GM23248 (cell line): ENCODE measurements at regions not wholly inside any gene's neighbourhood (a gene's known extent, or its start where the extent isn't known, plus 50 kb on each side); places are given as distances from the start of the nearest gene placed in this dataset.

Source experiments
- DNase-seq: peaks from one replicate; pipeline ENCODE4 v3.0.0-alpha.2; 2015
- H2AFZ ChIP-seq: fragments of 200-600 bp; sonication (generic); 2 replicates; pipeline ENCODE4 v1.6.1; 2016; ENCODE audit warnings: antibody characterized with exemption
- H3F3A ChIP-seq: fragments of 200-600 bp; sonication (generic); 2 replicates; pipeline ENCODE4 v1.6.1; 2016; ENCODE audit warnings: mild to moderate bottlenecking, antibody characterized with exemption, mixed run types; ENCODE audit not compliant: insufficient read depth
- H3K27ac ChIP-seq: fragments of 200-600 bp; sonication (generic); 2 replicates; pipeline ENCODE4 v1.5.1; 2016; ENCODE audit warnings: mild to moderate bottlenecking
- H3K27me3 ChIP-seq: fragments of 200-600 bp; sonication (generic); replicated peaks from 2 replicates; pipeline ENCODE4 v1.6.1; 2016; ENCODE audit warnings: mild to moderate bottlenecking; ENCODE audit not compliant: insufficient read depth
- H3K36me3 ChIP-seq: fragments of 200-600 bp; sonication (generic); 2 replicates; pipeline ENCODE4 v1.6.1; 2016; ENCODE audit warnings: low read depth, mild to moderate bottlenecking
- H3K4me1 ChIP-seq: fragments of 200-600 bp; sonication (generic); 2 replicates; pipeline ENCODE4 v1.6.1; 2016; ENCODE audit warnings: mild to moderate bottlenecking; ENCODE audit not compliant: insufficient read depth
- H3K4me2 ChIP-seq: fragments of 200-600 bp; sonication (generic); one replicate; pipeline ENCODE4 v1.6.1; 2016; ENCODE audit warnings: mild to moderate bottlenecking; ENCODE audit not compliant: unreplicated experiment
- H3K4me3 ChIP-seq: fragments of 200-600 bp; sonication (generic); 2 replicates; pipeline ENCODE4 v1.5.1; 2016; ENCODE audit warnings: mild to moderate bottlenecking
- H3K79me2 ChIP-seq: fragments of 200-600 bp; sonication (generic); 2 replicates; pipeline ENCODE4 v1.6.1; 2016; ENCODE audit warnings: mild to moderate bottlenecking; ENCODE audit not compliant: insufficient read depth
- H3K9ac ChIP-seq: fragments of 200-600 bp; sonication (generic); 2 replicates; pipeline ENCODE4 v1.6.1; 2016; ENCODE audit warnings: mild to moderate bottlenecking
- H3K9me2 ChIP-seq: fragments of 200-600 bp; sonication (generic); 2 replicates; pipeline ENCODE4 v1.6.1; 2016; ENCODE audit warnings: mixed run types, mild to moderate bottlenecking, moderate library complexity; ENCODE audit not compliant: insufficient read depth
- H3K9me3 ChIP-seq: fragments of 200-600 bp; sonication (generic); one replicate; pipeline ENCODE4 v1.6.1; 2017; ENCODE audit warnings: low read depth
- H4K20me1 ChIP-seq: fragments of 200-600 bp; sonication (generic); 2 replicates; pipeline ENCODE4 v1.6.0; 2016; ENCODE audit not compliant: insufficient read depth
- EZH2 ChIP-seq: fragments of 200-600 bp; sonication (generic); IDR thresholded peaks from 2 replicates; pipeline ENCODE4 v1.6.1; 2018; ENCODE audit warnings: antibody characterized with exemption, mild to moderate bottlenecking; ENCODE audit not compliant: insufficient read depth, poor library complexity, severe bottlenecking
- EZH2phosphoT487 ChIP-seq: fragments of 200-600 bp; sonication (generic); IDR thresholded peaks from 2 replicates; pipeline ENCODE4 v1.6.1; 2018; ENCODE audit warnings: antibody characterized with exemption, moderate library complexity, mild to moderate bottlenecking, low read depth; ENCODE audit not compliant: insufficient read depth
- WGBS, 2 experiments: methylation state at CpG; one replicate each; pipeline ENCODE4 v1.1.6; 2015 to 2017; ENCODE audit warnings: low lambda C conversion rate in 2 of 2, low coverage in 1 of 2; ENCODE audit errors: missing lambda C conversion rate in 2 of 2; 5-methylcytosine and 5-hydroxymethylcytosine counted together
- in situ Hi-C: fragments of 300-500 bp; cut with MboI; formaldehyde crosslinking; loops from 2 replicates; pipeline ENCODE4 v1.15.0; 2020

DNA sequence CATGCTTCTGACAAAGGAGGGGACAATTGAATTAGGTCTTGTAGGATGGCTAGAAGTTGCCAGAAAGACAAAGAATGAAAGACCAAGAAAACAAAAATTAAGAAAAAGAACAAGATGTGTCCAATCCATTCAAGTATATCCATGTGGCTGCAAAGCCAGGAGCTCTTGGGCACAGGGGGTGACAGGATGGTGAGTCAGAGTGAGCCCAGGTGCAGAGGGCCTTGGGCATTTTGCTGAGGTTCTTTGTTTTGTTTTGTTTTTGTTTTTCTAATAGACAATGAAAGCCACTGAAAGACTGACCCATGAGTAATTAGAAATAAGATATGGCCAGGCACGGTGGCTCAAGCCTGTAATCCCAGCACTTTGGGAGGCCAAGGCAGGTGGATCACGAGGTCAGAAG lies 104.6 kb upstream of the KLHL29 start:
- Histone ChIP-seq H3K4me1 (0 out of 2 replicates have a peak, but pooled peaks cover under 1% of the 10 kb centered on the region), H3K4me3 (no peak overlapping the region), H3F3A (peaks cover under 1% of the 10 kb centered on the region; the same call in 1 of the 2 replicates), H3K79me2 (no peaks in the 10 kb centered on the region), H3K9me3 (no peaks in the 10 kb centered on the region), H3K27ac (no peak overlapping the region), H3K9ac (no peak overlapping the region), H4K20me1 (no peaks in the 10 kb centered on the region), H3K27me3 (no peaks in the 10 kb centered on the region), H3K36me3 (no peaks in the 10 kb centered on the region), H2AFZ (no peak overlapping the region), H3K9me2 (no peaks in the 10 kb centered on the region), H3K4me2 (no peak overlapping the region)
- DNase-seq: no peak
- in situ Hi-C loops: no loop called here
- TF ChIP-seq EZH2phosphoT487: no peak
- no peak for TF ChIP-seq EZH2
- 86% methylated on average over 2 of the region's 2 CpGs for WGBS, 2 experiments

DNA sequence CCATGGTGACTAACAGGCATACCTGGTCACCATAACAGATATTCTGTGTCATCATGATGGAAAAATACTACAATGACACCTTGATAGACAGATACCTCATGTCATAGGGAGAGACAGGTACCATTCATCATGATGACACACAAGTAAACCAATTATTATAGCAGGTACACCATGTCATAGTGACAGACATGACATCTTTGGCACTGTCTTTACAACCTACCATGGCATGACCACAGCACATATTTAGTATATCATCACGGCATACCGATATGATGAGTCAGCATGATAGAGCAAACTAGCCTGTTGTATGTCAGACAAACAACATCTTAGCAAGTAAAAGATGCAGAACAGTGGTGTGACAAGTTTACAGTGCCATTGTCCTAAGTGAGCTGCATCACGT lies 101.3 kb upstream of the KLHL29 start:
- peak; percentile 68 for DNase-seq
- in situ Hi-C loops: no loop called here
- 40 to 42% methylated on average over 3 of the region's 3 CpGs for WGBS, 2 experiments

GRCh38 chr2:23285091-23285800 lies 99.7 kb upstream of the KLHL29 start:
- Histone ChIP-seq H3K27ac (peak overlapping the region; percentile 72; the same call in 1 of the 2 replicates), H3K79me2 (no peaks in the 10 kb centered on the region), H3F3A (peaks cover 34% of the 10 kb centered on the region), H3K4me1 (peaks cover 36% of the 10 kb centered on the region), H2AFZ (no peak overlapping the region), H4K20me1 (no peaks in the 10 kb centered on the region), H3K9ac (no peak overlapping the region), H3K36me3 (no peaks in the 10 kb centered on the region), H3K9me3 (no peaks in the 10 kb centered on the region), H3K4me2 (peak overlapping the region; percentile 90), H3K4me3 (no peak overlapping the region), H3K9me2 (no peaks in the 10 kb centered on the region), H3K27me3 (no peaks in the 10 kb centered on the region)
- no peak for DNase-seq
- in situ Hi-C loops: no loop called here
- WGBS, 2 experiments: 100% methylated on average over 1 of the region's 1 CpG
- TF ChIP-seq EZH2 (no peak), EZH2phosphoT487 (no peak)

More for the DNA sequence above, 101.3 kb upstream of the KLHL29 start:
- Histone ChIP-seq H3K4me2 (no peak overlapping the region), H3K27ac (no peak overlapping the region), H3K9me3 (no peaks in the 10 kb centered on the region), H3K9me2 (no peaks in the 10 kb centered on the region), H3K9ac (no peak overlapping the region), H3K79me2 (no peaks in the 10 kb centered on the region), H3K4me3 (no peak overlapping the region), H3F3A (peaks cover 33% of the 10 kb centered on the region), H3K27me3 (no peaks in the 10 kb centered on the region), H4K20me1 (no peaks in the 10 kb centered on the region), H3K36me3 (no peaks in the 10 kb centered on the region), H3K4me1 (peaks cover 33% of the 10 kb centered on the region), H2AFZ (no peak overlapping the region)
- TF ChIP-seq EZH2phosphoT487 (no peak), EZH2 (no peak)

GRCh38 chr2:23286031-23286757 lies 98.8 kb upstream of the KLHL29 start:
- Histone ChIP-seq H3K79me2 (no peaks in the 10 kb centered on the region), H2AFZ (peak overlapping the region; percentile 27; the same call in 1 of the 2 replicates), H3K27ac (peak overlapping the region; percentile 72), H3K4me3 (peak overlapping the region; percentile 47; the same call in 1 of the 2 replicates), H3K4me2 (peak overlapping the region; percentile 90), H3F3A (peaks cover 34% of the 10 kb centered on the region), H4K20me1 (no peaks in the 10 kb centered on the region), H3K9ac (peak overlapping the region; percentile 12; the same call in 1 of the 2 replicates), H3K9me3 (no peaks in the 10 kb centered on the region), H3K4me1 (peaks cover 37% of the 10 kb centered on the region), H3K36me3 (no peaks in the 10 kb centered on the region), H3K9me2 (no peaks in the 10 kb centered on the region), H3K27me3 (no peaks in the 10 kb centered on the region)
- peak; percentile 14 for DNase-seq
- TF ChIP-seq EZH2phosphoT487 (no peak), EZH2 (no peak)
- WGBS, 2 experiments: 74 to 81% methylated on average over 6 of the region's 6 CpGs
- in situ Hi-C loops: no loop called here
